Osteoblast (primary cell): ENCODE measurements at regions not wholly inside any gene's neighbourhood (a gene's known extent, or its start where the extent isn't known, plus 50 kb on each side); places are given as distances from the start of the nearest gene placed in this dataset.

Source experiments
- DNase-seq: peaks from one replicate; pipeline ENCODE4 v3.0.0; 2011; ENCODE audit warnings: low spot score, mixed read lengths; ENCODE audit not compliant: insufficient read length; ENCODE audit errors: missing footprints
- H2AFZ ChIP-seq: 2 replicates; pipeline ENCODE4 v1.6.0; 2011; ENCODE audit warnings: mild to moderate bottlenecking, low read length
- H3K27ac ChIP-seq: 2 replicates; pipeline ENCODE4 v1.5.1; 2011; ENCODE audit warnings: mild to moderate bottlenecking, low read depth, low read length, moderate library complexity
- H3K27me3 ChIP-seq: 2 replicates; pipeline ENCODE4 v1.6.0; 2012; ENCODE audit warnings: mild to moderate bottlenecking, control low read depth, inconsistent platforms, low read length, moderate library complexity; ENCODE audit not compliant: insufficient read depth
- H3K36me3 ChIP-seq: 2 replicates; pipeline ENCODE4 v1.5.1; 2011; ENCODE audit warnings: mild to moderate bottlenecking, low read length, control low read depth, moderate library complexity; ENCODE audit not compliant: insufficient read depth
- H3K4me1 ChIP-seq: 2 replicates; pipeline ENCODE4 v1.5.1; 2011; ENCODE audit warnings: mild to moderate bottlenecking, low read length, control low read depth, moderate library complexity; ENCODE audit not compliant: insufficient read depth
- H3K4me2 ChIP-seq: 2 replicates; pipeline ENCODE4 v1.6.0; 2011; ENCODE audit warnings: mild to moderate bottlenecking, low read length; ENCODE audit not compliant: insufficient read depth
- H3K4me3 ChIP-seq: fragments of 200-600 bp; sonication (generic); 3 replicates; pipeline ENCODE4 v1.5.1; 2012; ENCODE audit warnings: mild to moderate bottlenecking, low read length, inconsistent platforms; ENCODE audit not compliant: insufficient read depth
- H3K79me2 ChIP-seq: 2 replicates; pipeline ENCODE4 v1.6.0; 2012; ENCODE audit warnings: mild to moderate bottlenecking, low read length, control low read depth, inconsistent platforms; ENCODE audit not compliant: insufficient read depth
- H3K9me3 ChIP-seq: 2 replicates; pipeline ENCODE4 v1.5.1; 2011; ENCODE audit warnings: low read depth, low read length, control low read depth
- H4K20me1 ChIP-seq: 2 replicates; pipeline ENCODE4 v1.6.0; 2012; ENCODE audit warnings: mild to moderate bottlenecking, low read length, control low read depth; ENCODE audit not compliant: insufficient read depth
- CTCF ChIP-seq: IDR thresholded peaks from 2 replicates; pipeline ENCODE4 v1.5.1; 2011; ENCODE audit warnings: mild to moderate bottlenecking, low read depth, low read length, moderate library complexity; ENCODE audit errors: extremely low read depth

- no peaks in the 10 kb centered on the region for H3K27me3 ChIP-seq
- H3K79me2 ChIP-seq: no peaks in the 10 kb centered on the region
- no peaks in the 10 kb centered on the region for H3K36me3 ChIP-seq
- H3K4me1 ChIP-seq: no peaks in the 10 kb centered on the region
- no peak for TF ChIP-seq CTCF
- no peak overlapping the region for H3K4me2 ChIP-seq
- H3K9me3 ChIP-seq: peaks cover 3% of the 10 kb centered on the region
- H4K20me1 ChIP-seq: no peaks in the 10 kb centered on the region
- H2AFZ ChIP-seq: no peak overlapping the region
- no peak overlapping the region for H3K4me3 ChIP-seq
- no peak for DNase-seq
- H3K27ac ChIP-seq: no peak overlapping the region
Measured at GRCh38 chrX:147741776-147742175, 169.9 kb upstream of the FMR1 start.

- Histone ChIP-seq H3K27me3 (no peaks in the 10 kb centered on the region), H3K4me1 (no peaks in the 10 kb centered on the region), H3K9me3 (no peaks in the 10 kb centered on the region), H2AFZ (no peak overlapping the region), H4K20me1 (no peaks in the 10 kb centered on the region), H3K36me3 (no peaks in the 10 kb centered on the region), H3K79me2 (no peaks in the 10 kb centered on the region), H3K4me2 (no peak overlapping the region), H3K4me3 (no peak overlapping the region), H3K27ac (no peak overlapping the region)
- TF ChIP-seq CTCF: no peak
- no peak for DNase-seq
Measured at GRCh38 chrX:147749308-147749707, 162.4 kb upstream of the FMR1 start.

- DNase-seq: no peak
- no peak overlapping the region for H3K4me2 ChIP-seq
- TF ChIP-seq CTCF: no peak
- no peaks in the 10 kb centered on the region for H3K9me3 ChIP-seq
- H3K79me2 ChIP-seq: no peaks in the 10 kb centered on the region
- no peak overlapping the region for H3K4me3 ChIP-seq
- H3K36me3 ChIP-seq: no peaks in the 10 kb centered on the region
- no peak overlapping the region for H2AFZ ChIP-seq
- no peaks in the 10 kb centered on the region for H3K4me1 ChIP-seq
- no peak overlapping the region for H3K27ac ChIP-seq
- H4K20me1 ChIP-seq: no peaks in the 10 kb centered on the region
- H3K27me3 ChIP-seq: no peaks in the 10 kb centered on the region
Measured at GRCh38 chrX:147757750-147758149, 154.0 kb upstream of the FMR1 start.

GRCh38 chrX:147763131-147763530 is 148.6 kb upstream of the FMR1 start:
- Histone ChIP-seq H3K79me2 (no peaks in the 10 kb centered on the region), H3K36me3 (no peaks in the 10 kb centered on the region), H2AFZ (no peak overlapping the region), H4K20me1 (no peaks in the 10 kb centered on the region), H3K4me3 (no peak overlapping the region), H3K4me2 (no peak overlapping the region), H3K27ac (no peak overlapping the region), H3K9me3 (no peaks in the 10 kb centered on the region), H3K27me3 (no peaks in the 10 kb centered on the region), H3K4me1 (no peaks in the 10 kb centered on the region)
- no peak for DNase-seq
- TF ChIP-seq CTCF: no peak
